Bone marrow (tissue), 2 donors: ENCODE measurements at regions not wholly inside any gene's neighbourhood (a gene's known extent, or its start where the extent isn't known, plus 50 kb on each side); places are given as distances from the start of the nearest gene placed in this dataset.
"Not testable (repeated sequence)": the region's sequence is repeated elsewhere in the genome, so short reads cannot be mapped to it uniquely, and the experiment has no call there.

Source experiments
- DNase-seq, 2 donors: peaks; one replicate each; lab custom pipeline; 2025; lab: John Stamatoyannopoulos, UW

DNA sequence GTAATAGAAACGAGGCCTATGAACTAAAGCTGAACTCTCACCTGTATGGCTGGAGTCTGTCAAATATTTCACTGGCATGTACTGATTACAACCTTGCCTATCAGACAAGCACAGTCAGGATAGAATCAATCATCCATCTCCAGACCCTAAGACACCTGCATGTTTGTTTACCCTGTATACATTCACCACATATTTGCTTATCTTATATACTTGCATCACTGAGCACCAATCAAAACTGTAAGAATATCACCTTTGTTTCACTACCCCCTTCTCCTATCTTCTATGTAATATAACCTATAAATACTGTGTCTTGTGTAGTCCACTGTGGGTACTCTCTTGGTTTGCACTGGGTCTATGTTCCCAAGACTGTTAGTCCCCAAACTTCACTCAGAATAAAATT is 1085.7 kb downstream of the TAF11L14 start:
- no peak for DNase-seq

DNA sequence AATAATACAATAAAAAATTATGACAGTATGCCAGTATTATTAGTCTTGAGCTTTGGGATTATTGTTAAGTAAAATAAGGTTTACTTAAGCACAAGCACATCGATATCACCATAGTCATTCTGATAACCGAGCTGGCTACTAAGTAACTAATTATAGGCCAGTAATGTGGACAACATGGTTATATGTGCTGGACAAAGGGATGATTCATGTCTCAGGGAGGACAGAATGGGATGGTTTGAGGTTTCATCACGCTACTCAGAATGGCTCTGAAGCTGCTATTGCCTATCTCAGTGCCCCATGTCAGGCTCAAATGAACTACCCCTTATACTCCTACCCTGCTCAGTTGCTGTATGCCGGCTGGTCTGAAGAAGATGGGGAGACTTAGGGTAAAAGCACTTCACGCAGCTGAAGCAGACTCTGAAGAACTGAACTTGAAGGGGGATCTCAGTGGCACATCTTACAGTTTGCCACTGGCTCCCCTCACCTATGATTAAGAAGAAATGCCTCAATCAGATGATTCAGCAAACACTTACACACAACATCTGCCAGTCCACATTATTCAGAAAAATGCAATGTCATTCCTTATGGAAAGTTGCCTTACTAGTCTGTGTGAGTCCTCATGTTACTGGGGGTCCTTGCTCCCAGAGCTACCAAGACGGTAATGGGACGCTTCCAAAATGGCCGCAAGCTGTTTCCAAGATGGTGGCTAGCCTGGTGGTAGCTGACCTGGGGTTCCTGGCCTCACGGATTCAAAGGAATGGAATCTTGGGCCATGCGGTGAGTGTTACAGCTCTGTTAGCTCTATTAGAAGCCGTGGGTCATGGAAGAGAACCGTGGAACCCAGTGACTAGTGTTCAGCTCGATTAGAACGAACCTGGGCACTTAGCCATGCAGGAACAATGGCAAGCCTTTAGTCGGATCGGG is 1098.6 kb downstream of the TAF11L14 start:
- DNase-seq: no peak

DNA sequence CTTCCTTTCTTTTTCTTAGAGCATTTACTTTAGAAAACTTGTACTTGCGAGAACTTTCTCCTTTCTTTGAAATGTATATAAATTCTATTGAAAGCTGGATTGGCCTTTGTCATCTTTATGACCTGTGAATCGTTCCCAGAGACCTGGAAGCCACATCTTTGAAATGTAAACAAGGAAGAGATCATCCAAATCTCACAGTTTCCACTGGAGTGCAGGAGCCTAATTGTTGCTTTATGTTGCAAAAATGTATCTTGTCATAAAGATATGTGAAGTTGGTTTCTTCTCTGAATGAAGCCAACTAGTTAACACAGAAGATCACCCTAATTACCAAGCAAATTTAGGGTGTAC is 1101.8 kb downstream of the TAF11L14 start:
- no peak for DNase-seq

DNA sequence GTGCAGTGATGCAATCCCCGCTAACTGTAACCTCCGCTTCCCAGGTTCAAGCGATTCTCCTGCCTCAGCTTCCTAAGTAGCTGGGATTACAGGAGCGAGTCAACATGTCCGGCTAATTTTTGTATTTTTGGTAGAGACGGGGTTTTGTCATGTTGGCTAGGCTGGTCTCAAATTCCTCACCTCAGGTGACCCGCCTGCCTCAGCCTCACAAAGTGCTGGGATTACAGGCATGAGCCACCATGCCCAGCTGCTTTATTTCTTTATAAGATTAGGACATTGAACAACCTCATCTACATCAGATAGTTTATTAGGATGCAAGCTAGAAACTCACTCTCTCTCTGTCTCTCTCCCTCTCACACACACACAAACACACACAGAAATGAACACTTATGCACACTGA is 1102.5 kb downstream of the TAF11L14 start:
- not testable (repeated sequence) for DNase-seq

DNA sequence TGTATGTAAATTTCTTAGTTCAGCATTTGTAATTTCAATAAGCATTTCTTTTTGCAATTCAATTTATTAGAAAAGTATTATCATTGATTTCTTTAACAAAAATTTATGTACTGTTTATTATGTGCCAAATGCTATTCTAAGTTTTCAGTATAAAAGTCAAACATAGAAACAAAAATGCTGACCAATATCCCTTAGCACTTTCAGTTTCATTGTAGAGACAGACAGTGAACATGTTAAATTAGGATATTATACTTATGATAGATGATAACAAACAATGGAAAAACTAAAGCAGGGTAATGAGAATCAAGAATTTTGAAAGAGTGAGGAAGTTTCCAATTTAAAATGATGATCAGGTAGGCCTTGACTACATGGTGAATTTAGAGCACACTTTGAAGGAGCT is 1106.0 kb downstream of the TAF11L14 start:
- no peak for DNase-seq

DNA sequence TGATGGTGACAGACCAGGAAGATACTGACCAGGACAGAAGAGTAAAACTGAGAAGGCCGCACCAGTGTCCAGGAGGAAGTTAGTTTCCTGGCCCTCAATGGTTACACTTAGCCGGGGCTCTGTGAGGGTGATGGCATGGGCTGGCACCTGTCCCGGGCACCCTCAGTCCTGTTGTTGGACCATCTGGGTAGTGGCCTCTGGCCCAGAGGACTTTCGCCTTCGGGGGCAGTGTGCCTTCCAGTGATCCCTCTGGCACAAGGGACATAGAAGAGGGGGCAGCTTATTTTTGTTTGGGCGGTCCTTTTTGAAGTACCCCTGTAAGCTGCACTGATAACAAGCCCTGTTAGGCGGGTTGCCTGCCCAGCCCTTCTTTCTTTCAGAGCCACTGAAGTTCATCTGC is 1108.6 kb downstream of the TAF11L14 start:
- DNase-seq: no peak

DNA sequence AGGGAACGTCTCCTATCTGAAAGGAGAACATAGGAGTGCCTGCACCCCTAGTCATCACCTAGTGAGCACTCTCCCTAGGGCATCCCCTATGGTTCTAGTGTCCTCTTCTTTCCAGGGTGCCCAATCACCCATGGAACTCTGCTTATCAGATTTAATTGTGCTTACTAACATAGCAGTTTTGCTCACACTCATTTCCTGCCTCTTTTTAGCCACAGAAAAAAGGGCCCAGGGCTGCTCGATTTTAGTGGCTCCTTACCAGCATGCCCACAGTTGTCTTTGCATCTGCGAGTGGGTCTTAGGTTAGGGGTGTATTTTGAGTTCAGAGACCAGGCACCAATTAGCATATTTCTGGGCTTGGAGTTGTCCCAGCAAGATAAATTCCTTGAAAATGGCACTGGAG is 1110.2 kb downstream of the TAF11L14 start:
- no peak for DNase-seq

DNA sequence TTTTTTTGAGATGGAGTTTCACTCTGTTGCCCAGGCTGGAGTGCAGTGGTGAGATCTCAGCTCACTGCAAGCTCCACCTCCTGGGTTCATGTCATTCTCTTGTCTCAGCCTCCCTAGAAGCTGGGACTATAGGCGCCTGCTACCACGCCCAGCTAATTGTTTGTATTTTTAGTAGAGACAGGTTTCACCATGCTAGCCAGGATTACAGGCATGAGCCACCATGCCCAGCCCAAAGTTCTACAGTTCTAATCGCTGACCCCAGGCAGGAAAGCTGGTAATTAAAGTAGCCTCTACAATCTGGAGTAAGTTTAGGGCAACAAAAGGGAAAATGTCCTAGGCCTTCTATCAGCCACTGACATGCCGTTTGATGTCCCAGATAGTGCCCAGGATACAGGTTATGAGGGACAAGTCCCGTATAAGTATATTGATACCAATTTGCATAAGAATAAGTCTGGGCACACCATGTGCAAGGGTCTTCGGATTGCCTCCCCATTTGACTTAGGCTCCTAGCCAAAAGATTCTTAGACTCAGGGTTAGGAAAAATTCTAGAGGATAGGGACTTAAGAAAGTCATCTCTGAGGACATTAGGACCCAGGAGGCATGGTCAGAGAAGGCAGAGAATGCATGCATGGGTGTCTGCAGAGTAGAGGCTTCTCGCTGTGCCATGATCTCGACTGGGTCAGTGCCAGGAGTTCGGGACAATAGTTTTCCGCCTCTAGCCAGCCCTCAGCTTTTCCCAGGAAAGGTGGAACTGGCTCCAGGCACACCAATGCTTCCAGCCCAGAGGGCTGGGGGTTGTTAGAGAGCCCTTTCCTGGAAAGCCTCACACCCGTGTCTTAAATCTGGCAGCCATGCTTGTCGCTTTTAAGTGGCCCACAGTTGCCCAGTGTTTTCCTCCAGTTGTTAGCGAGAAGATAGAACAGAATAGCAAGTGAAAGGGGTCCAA is 1111.1 kb downstream of the TAF11L14 start:
- peak in 1 of 2 donors; percentile 35 for DNase-seq

DNA sequence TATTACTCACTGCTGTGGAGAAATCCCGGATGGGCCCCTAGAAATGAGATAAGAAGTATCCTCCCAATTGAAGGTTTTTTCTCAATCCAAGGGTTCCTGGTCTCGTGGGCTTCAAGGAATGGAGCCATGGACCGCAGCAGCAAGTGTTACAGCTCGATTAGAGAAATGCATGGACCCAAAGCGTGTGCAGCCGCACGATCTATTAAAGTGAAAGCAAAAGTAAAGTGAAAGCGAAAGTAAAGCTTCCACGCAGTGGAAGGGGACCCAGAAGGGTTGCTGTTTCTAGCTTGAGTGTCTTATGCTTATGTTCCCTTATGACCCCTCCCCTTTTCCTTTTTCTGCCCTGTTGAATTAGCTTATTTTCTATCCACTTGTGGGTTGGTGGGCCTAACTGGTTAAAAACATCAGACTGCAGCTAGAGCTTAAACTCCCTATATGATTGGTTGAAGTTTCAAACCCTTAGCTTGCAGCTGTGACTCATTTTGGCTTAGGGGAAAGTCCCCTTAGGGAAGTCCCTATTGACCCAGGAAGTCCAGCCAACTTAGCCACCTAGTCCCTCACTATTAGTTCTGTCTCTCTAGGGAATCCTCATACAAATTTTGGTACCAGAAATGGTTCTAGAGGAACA is 1111.8 kb downstream of the TAF11L14 start:
- DNase-seq: peak in 1 of 2 donors; percentile 91

DNA sequence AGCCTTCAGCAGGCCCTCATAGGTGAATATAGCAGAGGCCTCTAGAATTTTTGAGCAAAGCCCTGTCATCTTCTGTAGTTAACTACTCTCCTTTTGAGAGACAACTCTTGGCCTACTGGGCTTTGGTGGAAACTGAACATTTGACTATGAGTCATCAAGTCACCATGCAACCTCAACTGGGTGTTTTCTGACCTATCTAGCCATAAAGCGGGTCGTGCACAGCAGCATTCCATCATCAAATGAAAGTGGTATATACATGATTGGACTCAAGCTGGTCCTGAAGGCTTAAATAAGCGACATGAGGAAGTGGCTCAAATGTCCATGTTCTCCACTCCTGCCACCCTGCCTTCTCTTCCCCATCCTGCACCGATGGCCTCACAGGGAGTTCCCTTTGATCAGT is 1115.5 kb downstream of the TAF11L14 start:
- no peak for DNase-seq

DNA sequence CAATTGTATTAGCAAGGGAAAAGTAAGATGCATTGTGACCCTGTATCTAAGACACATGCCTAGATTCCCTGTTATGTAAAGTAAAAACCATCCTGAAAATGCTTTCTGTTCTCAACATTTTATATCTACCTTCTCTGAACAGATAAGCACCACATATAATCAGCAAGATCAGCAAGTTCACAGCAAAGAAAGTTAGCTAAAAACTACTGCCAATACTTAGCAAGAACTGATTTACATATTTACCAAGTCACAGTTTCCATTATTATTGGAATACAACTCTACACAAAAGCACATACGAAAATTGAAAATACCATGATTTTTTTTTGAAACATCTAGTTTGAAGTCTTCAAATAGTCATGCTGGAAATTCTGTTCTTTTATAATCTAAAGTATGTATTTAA is 1118.1 kb downstream of the TAF11L14 start:
- no peak for DNase-seq

DNA sequence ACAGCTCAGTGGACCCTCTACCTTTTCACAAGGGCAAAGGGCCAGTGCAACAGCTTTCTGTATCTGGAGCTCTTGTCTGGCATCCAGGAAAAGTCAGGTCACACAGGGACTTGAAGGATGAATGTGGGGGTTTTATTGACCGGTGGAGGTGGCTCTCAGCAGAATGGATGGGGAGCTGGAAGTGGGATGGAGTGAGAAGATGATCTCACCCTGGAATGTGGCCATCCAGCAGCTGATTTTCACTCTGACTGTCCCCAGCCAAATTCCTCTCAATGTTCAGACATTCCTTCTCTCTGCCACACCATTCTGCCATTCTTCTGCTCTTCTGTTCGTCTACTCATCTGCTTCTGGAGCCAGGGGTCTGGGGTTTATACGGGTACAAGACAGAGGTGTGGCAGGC is 1119.9 kb downstream of the TAF11L14 start:
- no peak for DNase-seq

DNA sequence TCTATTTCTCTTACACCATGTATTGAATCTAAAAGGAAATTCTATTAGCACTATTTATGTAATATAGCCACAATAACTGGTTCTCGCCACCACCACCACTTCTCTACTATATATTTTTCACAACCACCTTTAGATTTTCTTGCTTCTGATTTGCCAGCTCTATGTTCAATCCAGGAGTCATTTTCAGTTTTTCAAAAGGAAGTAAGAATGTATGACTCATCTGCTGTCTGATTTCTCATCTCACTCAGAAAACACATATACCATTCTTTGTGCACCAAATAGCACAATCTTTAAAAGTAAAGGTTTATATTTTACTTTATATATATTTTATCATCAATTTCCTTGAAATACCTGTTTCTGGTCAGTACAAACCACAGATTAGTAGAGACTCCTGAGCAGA is 1127.5 kb downstream of the TAF11L14 start:
- no peak for DNase-seq

DNA sequence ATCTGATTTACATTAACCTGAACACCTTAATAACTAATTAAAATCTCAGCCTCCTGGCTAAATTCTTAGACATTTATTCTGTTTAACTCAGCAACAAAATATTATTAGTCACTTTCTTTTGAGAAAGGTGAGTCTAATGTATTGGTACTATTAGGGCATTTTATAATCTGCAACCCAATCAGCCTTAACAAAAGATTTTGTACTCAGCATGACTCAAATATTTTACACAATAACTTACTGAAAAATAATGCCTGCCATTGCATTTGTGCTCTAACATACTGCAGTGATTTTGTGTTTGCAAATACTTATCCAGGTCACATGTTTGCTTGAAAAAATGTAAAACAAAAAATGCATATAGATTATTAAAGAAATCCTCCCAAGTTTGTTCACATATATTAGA is 1129.9 kb downstream of the TAF11L14 start:
- no peak for DNase-seq

DNA sequence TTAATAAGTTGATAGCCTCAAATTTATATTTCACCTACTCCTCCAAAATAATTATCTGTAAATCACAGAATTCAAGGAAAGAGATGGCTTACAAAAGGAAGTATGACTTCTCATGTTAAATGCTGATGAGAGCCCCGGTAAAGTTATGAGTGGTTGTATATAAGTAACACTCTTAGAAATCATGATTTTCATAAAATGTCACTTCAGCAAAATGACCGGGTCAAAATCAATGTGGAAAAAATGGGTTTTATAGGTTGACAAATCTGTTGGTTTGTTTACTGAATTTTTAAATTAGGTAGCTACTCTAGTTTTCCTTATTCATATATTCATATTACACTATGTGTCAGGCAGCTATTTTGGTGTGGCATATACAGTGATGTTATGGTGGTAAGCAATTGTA is 1131.0 kb downstream of the TAF11L14 start:
- no peak for DNase-seq

DNA sequence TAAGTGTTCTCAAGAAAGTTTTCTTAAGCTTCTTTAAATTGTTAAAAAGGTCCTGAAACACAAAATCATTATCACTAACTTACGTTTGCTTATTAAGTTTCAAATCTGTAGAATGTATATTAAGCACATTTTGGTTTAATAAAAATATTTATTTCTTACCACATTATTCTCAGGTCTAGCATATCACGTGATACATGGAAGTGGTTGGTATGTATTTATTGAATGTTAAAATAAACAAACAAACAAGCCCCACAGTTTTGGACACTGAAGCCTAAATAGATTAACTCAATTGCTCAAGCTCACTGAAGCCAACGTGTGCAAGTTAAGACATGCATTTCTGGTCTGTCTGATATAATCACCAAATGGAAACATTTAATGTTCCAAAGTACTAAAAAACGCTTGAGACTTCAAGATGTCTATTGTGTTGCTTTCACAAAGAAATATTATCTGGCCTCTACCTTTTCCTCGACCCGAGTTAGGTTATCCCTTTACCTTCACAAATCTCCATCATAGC is 1136.9 kb downstream of the TAF11L14 start:
- DNase-seq: no peak

DNA sequence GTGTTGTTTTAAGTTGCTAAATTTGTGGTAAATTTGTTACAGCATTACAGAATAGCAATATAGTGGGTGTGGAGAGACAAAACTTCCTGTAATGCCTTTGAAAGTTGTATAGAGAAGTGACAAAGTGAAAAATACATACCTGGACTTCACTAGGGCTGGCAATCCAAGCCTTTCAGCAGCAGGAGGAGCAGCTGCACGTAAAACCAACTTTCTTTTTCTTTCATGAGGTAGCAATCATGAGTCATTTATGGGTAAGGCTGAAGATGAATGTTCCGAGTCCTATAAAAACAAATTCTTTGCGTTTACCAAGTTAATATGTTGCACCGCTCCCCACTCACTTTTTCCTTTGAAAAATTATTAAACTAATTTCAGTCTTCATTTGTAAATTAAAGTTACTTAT is 1138.2 kb downstream of the TAF11L14 start:
- DNase-seq: no peak

DNA sequence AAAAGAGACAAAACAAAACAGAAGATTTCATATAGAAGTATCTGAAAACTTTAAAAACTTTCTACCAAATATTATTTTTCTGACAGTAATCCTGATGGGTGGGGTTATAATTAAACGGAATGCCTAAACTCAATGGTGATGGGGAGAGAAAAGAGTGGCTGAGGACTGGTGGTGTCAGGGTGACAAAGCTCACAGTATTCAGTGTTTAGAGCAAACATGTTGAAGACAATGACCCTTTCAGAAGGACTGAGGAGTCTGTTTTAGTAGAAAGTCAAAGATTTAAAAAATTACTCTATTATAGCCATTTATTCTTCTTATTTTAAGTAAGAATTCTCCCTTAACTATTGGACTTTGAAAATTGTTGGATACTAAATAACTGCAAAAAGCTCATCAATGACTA is 1144.0 kb downstream of the TAF11L14 start:
- DNase-seq: no peak

DNA sequence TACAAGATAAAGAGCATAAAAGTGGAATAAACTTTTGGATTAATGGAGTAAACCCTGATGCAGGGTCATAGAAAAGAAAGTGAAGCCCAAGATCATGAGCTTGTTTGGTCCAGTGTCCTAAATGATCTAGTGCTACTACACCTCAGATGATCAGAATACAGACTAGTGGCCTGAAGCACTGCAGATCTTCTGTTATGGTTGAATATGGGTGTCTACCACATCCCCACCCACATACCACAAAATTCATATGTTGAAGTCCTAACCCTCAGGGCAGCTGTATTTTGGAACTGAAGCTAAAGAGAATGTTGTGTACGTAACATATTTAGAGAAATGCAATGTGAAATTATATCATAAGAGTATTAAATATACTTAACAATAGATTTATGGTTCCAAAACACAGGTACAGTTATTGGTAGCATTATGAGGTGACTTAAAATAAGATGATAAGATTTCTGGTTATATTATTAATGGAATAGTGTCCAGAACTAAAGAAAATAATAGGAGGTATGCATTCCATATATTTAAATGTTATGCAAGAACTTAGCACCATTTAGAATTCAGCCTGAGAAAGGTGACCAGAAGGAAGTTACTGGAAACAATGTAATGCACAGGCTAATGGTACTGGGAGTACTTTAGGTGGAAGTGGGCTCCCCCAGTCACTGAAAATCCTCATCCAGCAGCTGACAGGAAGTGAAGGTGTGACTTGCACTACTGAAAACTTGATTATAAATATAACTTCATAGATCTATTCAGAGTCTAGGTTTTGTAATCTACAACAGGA is 1155.1 kb downstream of the TAF11L14 start:
- no peak for DNase-seq

DNA sequence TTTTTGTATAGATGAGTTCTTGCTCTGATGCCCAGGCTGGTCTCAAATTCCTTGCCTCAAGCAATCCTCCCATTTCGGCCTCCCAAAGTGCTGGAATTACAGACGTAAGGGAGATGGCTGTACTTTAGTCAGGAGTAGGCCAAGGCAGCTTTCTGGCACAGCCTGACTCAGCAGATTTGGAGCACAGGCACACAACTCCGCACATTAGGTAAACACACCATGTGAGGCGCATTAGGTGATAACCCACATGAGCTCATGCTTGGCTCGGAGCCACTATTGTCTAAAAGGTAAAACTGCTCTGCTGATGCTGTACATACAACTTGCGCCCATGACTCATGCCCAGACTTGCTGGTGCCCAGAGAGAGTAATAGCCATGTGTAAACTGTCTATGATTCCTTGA is 1157.9 kb downstream of the TAF11L14 start:
- no peak for DNase-seq

DNA sequence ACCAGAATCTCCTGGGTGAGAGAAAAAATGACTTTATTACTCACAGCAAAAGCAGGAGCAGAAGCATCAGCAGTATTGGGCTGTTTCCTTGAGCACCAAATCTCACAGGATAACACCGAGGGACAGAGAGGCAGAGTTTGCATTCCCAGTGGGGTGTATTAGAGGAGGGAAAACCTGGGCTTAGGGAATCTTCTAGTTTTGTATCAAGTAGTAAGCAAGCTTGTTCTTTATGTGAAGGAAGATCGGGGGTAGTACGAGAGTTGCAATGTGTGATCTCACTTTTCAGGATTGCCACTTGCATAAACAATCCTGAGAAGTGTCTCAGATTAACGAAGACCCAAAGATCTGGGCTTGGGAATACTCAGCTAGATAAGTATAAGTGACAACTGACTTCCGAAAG is 1163.0 kb downstream of the TAF11L14 start:
- DNase-seq: no peak

DNA sequence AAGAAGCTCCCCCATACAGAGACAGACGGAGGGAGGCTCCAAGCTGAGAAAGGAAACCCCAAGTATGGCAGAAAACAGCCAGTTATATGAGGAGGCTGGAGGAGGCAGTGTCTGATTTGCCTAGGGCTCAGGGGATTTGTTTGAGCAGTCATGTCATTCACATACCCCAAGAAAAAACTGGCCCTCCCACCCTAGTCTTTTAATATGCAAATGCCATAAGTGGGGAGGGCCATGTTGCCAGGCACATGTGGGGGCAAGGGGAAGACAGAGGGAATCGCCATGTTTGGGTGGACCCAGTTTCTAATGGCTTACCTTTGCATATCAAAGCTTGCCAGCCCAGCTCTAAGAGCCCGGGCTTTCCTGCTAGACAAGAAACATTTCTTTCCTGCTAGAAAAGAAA is 1163.8 kb downstream of the TAF11L14 start:
- DNase-seq: no peak
